Activated CD4-positive, alpha-beta T cell treated with anti-CD3 and anti-CD28 coated beads, Interleukin-2, Interleukin-4, amounts not matched to agents 100 ng/mL and 50 ng/mL, durations not matched to agents 16 hours and 8 hours (primary cell): ENCODE measurements at regions not wholly inside any gene's neighbourhood (a gene's known extent, or its start where the extent isn't known, plus 50 kb on each side); places are given as distances from the start of the nearest gene placed in this dataset.

ENCODE experiments used
- DNase-seq: peaks from one replicate; pipeline ENCODE4 v3.0.0-alpha.2; 2020; ENCODE audit warnings: low spot score

GRCh38 chr11:116112087-116112935 lies 608.1 kb upstream of the CADM1 start:
- no peak for DNase-seq

DNA sequence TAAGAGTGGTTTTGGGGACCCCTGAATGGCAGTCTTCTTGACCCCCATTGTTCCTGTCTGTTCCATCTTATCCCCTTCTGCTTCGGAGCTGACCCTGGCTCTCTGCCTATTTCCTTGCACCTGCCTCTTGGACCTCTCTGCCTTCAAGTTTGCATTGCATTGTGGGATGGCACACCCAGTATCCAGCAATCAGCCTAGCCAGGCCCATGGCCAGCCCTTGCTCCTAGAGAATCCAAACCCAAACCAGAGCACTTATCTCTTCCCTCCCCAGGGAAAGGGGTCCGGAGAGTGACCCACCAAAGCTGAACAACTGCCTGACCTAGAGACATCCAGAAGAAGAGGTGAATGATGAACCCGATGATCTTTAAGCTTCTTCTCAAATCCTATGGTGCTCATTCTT lies 607.3 kb upstream of the CADM1 start:
- DNase-seq = no peak

- no peak for DNase-seq
These were observed 606.6 kb upstream of the CADM1 start for GRCh38 chr11:116110802-116111201.

- no peak for DNase-seq
These were observed 606.1 kb upstream of the CADM1 start for GRCh38 chr11:116110356-116110755.

GRCh38 chr11:116109228-116109627 lies 605.0 kb upstream of the CADM1 start:
- no peak for DNase-seq

- no peak for DNase-seq
These were observed 603.9 kb upstream of the CADM1 start for GRCh38 chr11:116108161-116108560.

DNA sequence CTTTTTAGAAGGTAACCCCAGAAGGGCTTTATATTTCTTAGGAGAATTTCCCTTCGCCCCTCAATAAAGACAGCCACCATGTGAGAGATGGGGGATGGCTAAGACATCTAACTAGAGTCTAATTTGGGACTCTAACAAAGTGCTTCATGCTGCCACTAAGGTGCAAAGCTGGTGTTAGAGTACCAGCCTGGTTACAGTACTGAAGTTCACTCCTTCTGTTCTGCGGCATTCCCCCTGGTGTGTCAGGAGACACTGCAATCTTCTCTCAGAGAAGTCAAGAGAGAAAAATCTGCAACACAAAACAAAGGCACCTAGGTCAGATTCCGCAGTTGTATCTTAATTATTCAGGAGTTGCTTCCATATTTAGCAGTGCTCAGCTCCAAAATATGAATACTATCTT lies 603.0 kb upstream of the CADM1 start:
- DNase-seq = no peak

GRCh38 chr11:116104498-116105174 lies 600.4 kb upstream of the CADM1 start:
- no peak for DNase-seq

DNA sequence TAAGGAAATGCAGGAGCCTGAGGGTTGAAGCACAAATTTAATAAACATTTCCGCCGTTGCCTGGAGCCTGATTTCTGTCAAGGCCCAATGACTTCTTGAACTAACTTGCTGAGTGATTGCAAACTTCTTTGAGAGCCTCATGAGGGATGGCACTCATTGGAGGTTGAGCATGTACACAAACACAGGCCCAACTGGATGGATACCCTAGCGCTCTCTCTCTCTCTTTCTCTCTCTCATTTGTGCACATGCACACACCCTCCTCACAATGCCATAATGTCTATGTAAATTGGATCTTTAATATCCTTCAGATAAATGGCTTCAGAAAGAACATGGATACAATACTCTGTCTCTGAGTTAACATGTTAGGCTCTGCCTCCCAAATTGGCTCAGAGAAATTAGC lies 597.7 kb upstream of the CADM1 start:
- no peak for DNase-seq

GRCh38 chr11:116100016-116100415 lies 595.8 kb upstream of the CADM1 start:
- no peak for DNase-seq

GRCh38 chr11:116099541-116099940 lies 595.3 kb upstream of the CADM1 start:
- DNase-seq = no peak

- DNase-seq = no peak
These were observed 592.2 kb upstream of the CADM1 start for GRCh38 chr11:116096272-116096995.

- DNase-seq = no peak
These were observed 589.5 kb upstream of the CADM1 start for GRCh38 chr11:116093481-116094270.

DNA sequence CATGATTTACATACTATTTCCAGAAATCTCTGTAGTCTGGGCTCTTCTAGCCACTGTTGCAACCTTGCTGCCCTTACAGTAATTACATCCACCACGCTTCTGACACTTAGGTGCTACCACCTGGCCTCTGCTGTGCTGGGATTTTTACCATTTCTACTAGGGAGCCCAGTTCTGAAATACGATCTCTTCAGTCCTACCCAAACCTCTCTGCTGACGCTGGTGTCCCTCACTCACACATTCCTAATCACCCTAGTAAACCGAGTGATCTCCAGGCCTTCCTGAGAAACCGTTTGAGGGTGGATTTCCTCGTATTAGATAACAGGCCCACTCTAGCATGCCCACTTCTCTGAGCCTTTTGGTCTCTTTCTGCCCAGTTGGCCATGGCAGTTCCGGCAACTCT lies 588.9 kb upstream of the CADM1 start:
- DNase-seq = no peak

GRCh38 chr11:116086426-116086825 lies 582.2 kb upstream of the CADM1 start:
- DNase-seq = no peak

- DNase-seq = no peak
These were observed 580.9 kb upstream of the CADM1 start for GRCh38 chr11:116085031-116085635.

DNA sequence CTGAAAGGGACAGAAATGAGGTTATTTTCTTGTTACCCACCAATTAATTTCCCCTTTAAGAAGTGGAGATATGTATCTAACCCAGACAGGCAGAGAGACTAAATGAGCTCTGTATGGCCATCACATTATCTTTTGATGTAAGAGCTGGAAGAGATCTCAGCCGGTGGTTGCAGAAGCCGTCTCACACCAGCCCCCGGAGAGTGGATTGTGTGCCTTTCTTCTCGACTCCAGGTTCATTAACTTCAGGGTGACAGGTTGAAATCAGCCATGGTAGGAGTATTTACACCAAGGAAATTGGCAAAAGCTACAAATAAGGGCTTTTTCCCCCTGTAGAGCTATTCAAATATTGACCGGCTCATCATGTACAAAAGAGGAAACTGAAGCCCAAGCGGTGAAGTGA lies 580.3 kb upstream of the CADM1 start:
- DNase-seq = no peak

- DNase-seq = no peak
These were observed 578.0 kb upstream of the CADM1 start for GRCh38 chr11:116082256-116082655.

- no peak for DNase-seq
These were observed 575.4 kb upstream of the CADM1 start for GRCh38 chr11:116079580-116079979.

DNA sequence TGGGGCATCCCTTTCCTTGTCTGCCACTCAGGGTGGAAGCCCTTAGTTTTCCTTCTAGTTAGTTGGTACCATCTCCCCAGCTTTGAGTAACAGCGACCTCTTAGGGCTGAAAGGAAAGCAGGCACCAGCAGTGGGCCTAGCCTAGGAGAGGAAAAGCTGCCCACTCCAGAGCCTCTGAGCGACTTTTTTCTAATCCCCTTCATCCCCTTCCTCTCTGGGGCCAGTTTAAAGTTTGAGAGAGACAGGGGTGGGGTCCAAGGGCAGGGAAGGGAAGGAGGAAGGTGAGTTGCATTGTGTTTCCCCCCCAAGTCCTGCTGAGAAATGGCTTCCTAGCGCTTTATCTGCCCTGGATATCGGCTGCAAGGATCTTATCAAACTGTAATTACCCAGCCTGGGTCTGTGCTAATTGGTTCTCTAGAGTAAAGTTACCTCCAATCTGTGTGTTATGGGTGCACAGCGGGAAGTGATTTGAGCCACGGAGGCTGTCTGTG lies 573.9 kb upstream of the CADM1 start:
- DNase-seq = no peak

DNA sequence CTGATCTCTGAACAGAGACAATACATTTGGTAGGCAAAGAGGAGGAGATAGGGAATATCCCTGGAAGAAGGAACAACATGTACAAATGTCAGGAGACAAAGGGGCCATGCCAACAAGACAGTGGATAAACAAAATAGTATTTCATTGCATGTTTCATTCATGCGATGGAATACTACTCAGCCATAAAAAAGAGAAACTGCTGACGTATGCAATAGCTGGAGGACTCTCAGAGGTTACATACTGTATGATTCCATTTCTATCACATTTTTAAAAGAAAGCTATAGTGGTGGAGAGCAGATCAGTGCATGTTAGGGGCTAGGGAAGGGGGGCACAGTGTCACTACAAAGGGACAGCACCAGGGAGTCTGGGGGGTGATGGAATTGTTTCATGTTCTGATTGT lies 572.9 kb upstream of the CADM1 start:
- DNase-seq = no peak
